Tibial nerve (tissue), 3 donors: ENCODE measurements at regions not wholly inside any gene's neighbourhood (a gene's known extent, or its start where the extent isn't known, plus 50 kb on each side); places are given as distances from the start of the nearest gene placed in this dataset.

Experiments
- POLR2A ChIP-seq, 2 donors: fragments of 450-650 bp; IDR thresholded peaks; one replicate each; pipeline ENCODE4 v1.6.1; 2017; ENCODE audit warnings: antibody characterized with exemption in 2 of 2, mild to moderate bottlenecking in 2 of 2, moderate library complexity in 2 of 2
- TF ChIP-seq, protein P1 (sequence below), 5 experiments: fragments of 200-600 bp in 3 of 5; fragments of 450-650 bp in 2 of 5; sonication (generic) in 3 of 5; IDR thresholded peaks; one replicate each; pipeline ENCODE4 v1.5.1; 2016 to 2019; ENCODE audit warnings: antibody characterized with exemption in 5 of 5, mild to moderate bottlenecking in 3 of 5, moderate library complexity in 2 of 5

DNA sequence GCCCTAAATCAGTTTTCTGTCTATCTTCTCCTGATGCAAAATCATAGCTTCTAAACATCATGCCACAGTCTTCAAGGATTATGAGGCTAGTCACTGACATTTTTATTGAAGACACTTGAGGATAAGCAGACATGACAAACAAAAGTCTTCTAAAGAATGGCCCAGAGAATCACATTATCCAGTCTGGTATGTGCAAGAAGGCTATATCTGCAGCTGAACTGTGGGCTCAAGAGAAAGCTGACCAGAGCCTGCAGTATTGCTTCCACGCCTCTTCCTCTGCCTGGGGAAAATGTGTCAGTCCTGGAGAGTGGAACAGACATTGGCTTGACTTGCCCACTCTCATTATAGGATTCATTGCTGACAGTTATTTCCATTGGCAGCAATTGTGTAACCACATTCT lies 553.5 kb downstream of the SPOCK3 start:
- TF ChIP-seq, protein P1, sequence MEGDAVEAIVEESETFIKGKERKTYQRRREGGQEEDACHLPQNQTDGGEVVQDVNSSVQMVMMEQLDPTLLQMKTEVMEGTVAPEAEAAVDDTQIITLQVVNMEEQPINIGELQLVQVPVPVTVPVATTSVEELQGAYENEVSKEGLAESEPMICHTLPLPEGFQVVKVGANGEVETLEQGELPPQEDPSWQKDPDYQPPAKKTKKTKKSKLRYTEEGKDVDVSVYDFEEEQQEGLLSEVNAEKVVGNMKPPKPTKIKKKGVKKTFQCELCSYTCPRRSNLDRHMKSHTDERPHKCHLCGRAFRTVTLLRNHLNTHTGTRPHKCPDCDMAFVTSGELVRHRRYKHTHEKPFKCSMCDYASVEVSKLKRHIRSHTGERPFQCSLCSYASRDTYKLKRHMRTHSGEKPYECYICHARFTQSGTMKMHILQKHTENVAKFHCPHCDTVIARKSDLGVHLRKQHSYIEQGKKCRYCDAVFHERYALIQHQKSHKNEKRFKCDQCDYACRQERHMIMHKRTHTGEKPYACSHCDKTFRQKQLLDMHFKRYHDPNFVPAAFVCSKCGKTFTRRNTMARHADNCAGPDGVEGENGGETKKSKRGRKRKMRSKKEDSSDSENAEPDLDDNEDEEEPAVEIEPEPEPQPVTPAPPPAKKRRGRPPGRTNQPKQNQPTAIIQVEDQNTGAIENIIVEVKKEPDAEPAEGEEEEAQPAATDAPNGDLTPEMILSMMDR (IDR thresholded peaks at IDR 0.05): no peak
- no peak for TF ChIP-seq POLR2A (IDR thresholded peaks at IDR 0.05)
